ENCODE measurements at regions not wholly inside any gene's neighbourhood (a gene's known extent, or its start where the extent isn't known, plus 50 kb on each side); places are given as distances from the start of the nearest gene placed in this dataset.

GRCh38 chr16:73605309-73605708, 557.4 kb upstream of the ZFHX3 start:
- TF ChIP-seq, protein P1, sequence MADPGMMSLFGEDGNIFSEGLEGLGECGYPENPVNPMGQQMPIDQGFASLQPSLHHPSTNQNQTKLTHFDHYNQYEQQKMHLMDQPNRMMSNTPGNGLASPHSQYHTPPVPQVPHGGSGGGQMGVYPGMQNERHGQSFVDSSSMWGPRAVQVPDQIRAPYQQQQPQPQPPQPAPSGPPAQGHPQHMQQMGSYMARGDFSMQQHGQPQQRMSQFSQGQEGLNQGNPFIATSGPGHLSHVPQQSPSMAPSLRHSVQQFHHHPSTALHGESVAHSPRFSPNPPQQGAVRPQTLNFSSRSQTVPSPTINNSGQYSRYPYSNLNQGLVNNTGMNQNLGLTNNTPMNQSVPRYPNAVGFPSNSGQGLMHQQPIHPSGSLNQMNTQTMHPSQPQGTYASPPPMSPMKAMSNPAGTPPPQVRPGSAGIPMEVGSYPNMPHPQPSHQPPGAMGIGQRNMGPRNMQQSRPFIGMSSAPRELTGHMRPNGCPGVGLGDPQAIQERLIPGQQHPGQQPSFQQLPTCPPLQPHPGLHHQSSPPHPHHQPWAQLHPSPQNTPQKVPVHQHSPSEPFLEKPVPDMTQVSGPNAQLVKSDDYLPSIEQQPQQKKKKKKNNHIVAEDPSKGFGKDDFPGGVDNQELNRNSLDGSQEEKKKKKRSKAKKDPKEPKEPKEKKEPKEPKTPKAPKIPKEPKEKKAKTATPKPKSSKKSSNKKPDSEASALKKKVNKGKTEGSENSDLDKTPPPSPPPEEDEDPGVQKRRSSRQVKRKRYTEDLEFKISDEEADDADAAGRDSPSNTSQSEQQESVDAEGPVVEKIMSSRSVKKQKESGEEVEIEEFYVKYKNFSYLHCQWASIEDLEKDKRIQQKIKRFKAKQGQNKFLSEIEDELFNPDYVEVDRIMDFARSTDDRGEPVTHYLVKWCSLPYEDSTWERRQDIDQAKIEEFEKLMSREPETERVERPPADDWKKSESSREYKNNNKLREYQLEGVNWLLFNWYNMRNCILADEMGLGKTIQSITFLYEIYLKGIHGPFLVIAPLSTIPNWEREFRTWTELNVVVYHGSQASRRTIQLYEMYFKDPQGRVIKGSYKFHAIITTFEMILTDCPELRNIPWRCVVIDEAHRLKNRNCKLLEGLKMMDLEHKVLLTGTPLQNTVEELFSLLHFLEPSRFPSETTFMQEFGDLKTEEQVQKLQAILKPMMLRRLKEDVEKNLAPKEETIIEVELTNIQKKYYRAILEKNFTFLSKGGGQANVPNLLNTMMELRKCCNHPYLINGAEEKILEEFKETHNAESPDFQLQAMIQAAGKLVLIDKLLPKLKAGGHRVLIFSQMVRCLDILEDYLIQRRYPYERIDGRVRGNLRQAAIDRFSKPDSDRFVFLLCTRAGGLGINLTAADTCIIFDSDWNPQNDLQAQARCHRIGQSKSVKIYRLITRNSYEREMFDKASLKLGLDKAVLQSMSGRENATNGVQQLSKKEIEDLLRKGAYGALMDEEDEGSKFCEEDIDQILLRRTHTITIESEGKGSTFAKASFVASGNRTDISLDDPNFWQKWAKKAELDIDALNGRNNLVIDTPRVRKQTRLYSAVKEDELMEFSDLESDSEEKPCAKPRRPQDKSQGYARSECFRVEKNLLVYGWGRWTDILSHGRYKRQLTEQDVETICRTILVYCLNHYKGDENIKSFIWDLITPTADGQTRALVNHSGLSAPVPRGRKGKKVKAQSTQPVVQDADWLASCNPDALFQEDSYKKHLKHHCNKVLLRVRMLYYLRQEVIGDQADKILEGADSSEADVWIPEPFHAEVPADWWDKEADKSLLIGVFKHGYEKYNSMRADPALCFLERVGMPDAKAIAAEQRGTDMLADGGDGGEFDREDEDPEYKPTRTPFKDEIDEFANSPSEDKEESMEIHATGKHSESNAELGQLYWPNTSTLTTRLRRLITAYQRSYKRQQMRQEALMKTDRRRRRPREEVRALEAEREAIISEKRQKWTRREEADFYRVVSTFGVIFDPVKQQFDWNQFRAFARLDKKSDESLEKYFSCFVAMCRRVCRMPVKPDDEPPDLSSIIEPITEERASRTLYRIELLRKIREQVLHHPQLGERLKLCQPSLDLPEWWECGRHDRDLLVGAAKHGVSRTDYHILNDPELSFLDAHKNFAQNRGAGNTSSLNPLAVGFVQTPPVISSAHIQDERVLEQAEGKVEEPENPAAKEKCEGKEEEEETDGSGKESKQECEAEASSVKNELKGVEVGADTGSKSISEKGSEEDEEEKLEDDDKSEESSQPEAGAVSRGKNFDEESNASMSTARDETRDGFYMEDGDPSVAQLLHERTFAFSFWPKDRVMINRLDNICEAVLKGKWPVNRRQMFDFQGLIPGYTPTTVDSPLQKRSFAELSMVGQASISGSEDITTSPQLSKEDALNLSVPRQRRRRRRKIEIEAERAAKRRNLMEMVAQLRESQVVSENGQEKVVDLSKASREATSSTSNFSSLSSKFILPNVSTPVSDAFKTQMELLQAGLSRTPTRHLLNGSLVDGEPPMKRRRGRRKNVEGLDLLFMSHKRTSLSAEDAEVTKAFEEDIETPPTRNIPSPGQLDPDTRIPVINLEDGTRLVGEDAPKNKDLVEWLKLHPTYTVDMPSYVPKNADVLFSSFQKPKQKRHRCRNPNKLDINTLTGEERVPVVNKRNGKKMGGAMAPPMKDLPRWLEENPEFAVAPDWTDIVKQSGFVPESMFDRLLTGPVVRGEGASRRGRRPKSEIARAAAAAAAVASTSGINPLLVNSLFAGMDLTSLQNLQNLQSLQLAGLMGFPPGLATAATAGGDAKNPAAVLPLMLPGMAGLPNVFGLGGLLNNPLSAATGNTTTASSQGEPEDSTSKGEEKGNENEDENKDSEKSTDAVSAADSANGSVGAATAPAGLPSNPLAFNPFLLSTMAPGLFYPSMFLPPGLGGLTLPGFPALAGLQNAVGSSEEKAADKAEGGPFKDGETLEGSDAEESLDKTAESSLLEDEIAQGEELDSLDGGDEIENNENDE (IDR thresholded peaks at IDR 0.05; ENCODE audit: insufficient replicate concordance, low read length) = no peak
- TF ChIP-seq, protein P2, sequence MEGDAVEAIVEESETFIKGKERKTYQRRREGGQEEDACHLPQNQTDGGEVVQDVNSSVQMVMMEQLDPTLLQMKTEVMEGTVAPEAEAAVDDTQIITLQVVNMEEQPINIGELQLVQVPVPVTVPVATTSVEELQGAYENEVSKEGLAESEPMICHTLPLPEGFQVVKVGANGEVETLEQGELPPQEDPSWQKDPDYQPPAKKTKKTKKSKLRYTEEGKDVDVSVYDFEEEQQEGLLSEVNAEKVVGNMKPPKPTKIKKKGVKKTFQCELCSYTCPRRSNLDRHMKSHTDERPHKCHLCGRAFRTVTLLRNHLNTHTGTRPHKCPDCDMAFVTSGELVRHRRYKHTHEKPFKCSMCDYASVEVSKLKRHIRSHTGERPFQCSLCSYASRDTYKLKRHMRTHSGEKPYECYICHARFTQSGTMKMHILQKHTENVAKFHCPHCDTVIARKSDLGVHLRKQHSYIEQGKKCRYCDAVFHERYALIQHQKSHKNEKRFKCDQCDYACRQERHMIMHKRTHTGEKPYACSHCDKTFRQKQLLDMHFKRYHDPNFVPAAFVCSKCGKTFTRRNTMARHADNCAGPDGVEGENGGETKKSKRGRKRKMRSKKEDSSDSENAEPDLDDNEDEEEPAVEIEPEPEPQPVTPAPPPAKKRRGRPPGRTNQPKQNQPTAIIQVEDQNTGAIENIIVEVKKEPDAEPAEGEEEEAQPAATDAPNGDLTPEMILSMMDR (IDR thresholded peaks at IDR 0.05; ENCODE audit: control extremely low read depth in 1 of 3, insufficient read depth in 1 of 3, low read depth in 1 of 3, low read length in 3 of 3) = no peak
- no peak for TF ChIP-seq RXRA (IDR thresholded peaks at IDR 0.05; ENCODE audit: insufficient read depth, low read depth, low read length)
- no peak for TF ChIP-seq POLR2A (IDR thresholded peaks at IDR 0.05; ENCODE audit: control extremely low read depth in 1 of 2, low read depth in 2 of 2, low read length in 2 of 2)
- TF ChIP-seq TBP (IDR thresholded peaks at IDR 0.05; ENCODE audit: low read depth, low read length) = no peak
- no peak for TF ChIP-seq FOSL1 (IDR thresholded peaks at IDR 0.05; ENCODE audit: insufficient read depth, low read depth, low read length)
- TF ChIP-seq, protein P3, sequence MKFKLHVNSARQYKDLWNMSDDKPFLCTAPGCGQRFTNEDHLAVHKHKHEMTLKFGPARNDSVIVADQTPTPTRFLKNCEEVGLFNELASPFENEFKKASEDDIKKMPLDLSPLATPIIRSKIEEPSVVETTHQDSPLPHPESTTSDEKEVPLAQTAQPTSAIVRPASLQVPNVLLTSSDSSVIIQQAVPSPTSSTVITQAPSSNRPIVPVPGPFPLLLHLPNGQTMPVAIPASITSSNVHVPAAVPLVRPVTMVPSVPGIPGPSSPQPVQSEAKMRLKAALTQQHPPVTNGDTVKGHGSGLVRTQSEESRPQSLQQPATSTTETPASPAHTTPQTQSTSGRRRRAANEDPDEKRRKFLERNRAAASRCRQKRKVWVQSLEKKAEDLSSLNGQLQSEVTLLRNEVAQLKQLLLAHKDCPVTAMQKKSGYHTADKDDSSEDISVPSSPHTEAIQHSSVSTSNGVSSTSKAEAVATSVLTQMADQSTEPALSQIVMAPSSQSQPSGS (IDR thresholded peaks at IDR 0.05; ENCODE audit: low read length) = no peak

Measured in H1 (cell line).